C4-2B (cell line): ENCODE measurements at regions not wholly inside any gene's neighbourhood (a gene's known extent, or its start where the extent isn't known, plus 50 kb on each side); places are given as distances from the start of the nearest gene placed in this dataset.

Experiments used
- ZFX ChIP-seq: fragments of 450-650 bp; IDR thresholded peaks from 2 replicates; pipeline ENCODE4 v1.6.1; 2017
- TF ChIP-seq, protein P1 (sequence below): fragments of 450-650 bp; conservative IDR thresholded peaks from 2 replicates; pipeline ENCODE4 v1.5.1; 2017; ENCODE audit warnings: mild to moderate bottlenecking

DNA sequence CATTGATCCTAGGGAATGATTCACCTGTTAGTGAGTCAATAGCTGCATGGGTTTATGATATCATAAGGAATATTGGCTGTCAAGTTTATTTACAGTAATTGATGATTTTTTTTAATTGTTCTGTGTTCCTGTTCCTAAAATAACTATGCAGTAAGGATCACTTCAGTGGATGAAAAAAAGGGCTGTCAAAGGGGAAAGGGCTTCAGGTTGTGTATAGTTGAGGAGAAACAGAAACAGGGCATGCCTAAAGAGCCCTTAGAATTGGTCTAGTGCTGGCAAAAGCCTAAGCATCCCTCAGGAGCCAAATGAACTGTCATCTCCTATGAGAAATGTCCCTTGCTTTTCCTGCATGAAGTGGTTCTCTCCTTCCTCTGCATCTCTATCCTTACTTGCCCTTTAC is 444.9 kb downstream of the RMST start:
- TF ChIP-seq, protein P1, sequence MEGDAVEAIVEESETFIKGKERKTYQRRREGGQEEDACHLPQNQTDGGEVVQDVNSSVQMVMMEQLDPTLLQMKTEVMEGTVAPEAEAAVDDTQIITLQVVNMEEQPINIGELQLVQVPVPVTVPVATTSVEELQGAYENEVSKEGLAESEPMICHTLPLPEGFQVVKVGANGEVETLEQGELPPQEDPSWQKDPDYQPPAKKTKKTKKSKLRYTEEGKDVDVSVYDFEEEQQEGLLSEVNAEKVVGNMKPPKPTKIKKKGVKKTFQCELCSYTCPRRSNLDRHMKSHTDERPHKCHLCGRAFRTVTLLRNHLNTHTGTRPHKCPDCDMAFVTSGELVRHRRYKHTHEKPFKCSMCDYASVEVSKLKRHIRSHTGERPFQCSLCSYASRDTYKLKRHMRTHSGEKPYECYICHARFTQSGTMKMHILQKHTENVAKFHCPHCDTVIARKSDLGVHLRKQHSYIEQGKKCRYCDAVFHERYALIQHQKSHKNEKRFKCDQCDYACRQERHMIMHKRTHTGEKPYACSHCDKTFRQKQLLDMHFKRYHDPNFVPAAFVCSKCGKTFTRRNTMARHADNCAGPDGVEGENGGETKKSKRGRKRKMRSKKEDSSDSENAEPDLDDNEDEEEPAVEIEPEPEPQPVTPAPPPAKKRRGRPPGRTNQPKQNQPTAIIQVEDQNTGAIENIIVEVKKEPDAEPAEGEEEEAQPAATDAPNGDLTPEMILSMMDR: no peak
- no peak for TF ChIP-seq ZFX
